HG02840 (cell line): ENCODE measurements at regions not wholly inside any gene's neighbourhood (a gene's known extent, or its start where the extent isn't known, plus 50 kb on each side); places are given as distances from the start of the nearest gene placed in this dataset.
"Not testable (repeated sequence)": the region's sequence is repeated elsewhere in the genome, so short reads cannot be mapped to it uniquely, and the experiment has no call there.

Source experiments
- ATAC-seq: cut with Tn5 transposase; IDR thresholded peaks from one replicate; pipeline ENCODE4 v1.9.1; 2021; ENCODE audit warnings: mild to moderate bottlenecking, moderate library complexity, moderate number of reproducible peaks; ENCODE audit not compliant: unreplicated experiment, low FRiP score

DNA sequence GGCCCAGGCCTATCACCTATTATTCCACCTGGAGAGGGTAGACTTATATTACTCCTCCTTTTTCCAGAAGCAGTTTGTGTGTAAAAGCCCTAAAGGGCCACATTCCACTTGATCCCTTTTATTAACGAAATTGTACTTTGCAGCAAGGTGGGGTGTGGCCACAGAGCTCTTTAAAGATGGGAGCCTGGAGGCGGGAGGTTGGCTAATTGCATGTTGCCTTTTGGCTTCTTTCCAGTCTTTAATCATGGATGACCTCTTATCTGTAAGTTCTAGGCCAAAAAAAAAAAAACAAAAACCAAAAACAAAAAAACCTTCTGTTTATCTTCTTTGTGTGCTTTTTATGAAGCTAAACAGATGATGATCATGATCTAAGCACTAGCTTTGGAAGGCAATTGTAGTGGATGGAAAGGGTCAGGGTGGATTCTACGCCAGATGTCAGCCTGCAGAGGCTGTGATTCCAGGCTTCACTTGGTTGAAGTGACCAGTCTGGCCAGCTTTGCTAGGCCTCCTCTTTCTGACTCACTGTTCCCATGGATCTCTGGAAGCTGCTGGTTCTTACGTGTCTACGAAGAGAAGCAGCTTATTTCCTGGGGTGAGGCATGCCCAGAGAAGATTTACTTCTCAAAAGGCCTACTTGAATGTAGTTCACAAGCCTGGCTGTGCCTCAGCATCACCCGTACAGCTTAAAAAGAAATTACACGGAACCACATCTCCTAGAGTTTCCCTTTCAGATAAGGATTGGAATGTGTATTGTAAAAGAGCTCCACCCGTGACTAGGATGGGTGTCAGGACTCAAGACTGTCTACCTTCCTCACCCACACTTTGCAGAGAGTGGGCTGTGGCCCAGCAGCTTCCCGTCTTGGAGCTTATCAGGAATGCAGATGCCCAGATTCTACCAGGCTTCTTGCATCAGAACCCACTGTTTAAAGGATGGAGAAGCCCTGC is 330.9 kb upstream of the C2CD4B start:
- no peak for ATAC-seq

DNA sequence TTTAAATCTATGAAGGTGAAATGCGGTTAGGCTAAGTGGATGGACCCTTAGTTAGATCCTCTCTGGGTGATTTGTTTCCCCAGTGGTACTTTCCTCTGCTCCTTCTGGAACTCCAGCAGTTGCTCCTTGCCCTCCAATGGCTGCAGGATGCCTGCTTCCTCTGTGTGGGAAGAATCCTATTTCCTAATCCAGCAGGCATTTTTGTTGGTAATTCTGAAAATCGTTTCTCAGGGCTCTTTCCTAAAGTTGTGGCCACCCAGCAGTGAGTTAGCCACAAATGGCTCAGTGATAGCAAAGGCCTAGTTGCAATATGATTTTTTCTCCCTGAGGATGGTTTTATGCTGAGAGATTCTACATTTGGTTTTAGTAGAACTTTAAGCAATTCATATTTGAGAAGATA is 332.3 kb upstream of the C2CD4B start:
- ATAC-seq, result no peak

DNA sequence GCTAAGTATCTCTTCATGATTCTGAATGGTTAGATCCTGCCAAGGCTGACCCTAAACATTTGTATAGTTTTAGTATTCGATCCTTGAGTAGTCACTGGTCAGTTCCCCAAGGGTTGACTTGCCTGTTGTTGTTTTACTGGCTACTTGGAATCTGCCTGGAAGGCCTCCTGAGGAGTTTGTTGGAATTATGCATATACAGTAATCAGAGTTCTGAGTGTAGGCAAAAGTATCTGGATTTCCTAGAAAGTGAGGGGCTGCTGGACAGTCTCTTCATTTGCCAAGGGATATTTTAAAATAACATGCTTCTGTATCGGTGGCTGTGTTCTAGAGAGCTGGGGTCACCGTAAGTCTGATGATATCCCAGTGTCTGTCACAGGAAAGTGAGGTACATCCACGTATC is 333.2 kb upstream of the C2CD4B start:
- no peak for ATAC-seq

DNA sequence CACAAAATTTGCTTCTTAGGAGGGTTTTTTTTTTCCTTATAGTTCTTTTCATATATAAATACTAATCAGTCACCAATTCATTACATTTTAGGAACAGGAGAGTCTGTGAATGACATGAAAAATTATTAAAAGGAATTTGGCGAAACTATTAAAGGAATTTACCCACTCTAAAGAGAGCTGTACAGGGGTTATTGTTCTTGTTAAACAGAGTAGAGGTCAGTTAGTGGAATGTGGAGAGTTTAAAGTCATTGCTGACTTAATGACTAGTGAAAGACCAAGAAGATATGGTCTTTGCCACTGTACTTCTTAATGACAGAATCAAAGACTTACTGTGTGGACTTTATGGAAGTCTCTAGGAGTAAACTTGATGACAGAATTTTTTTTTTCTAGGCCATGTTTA is 333.6 kb upstream of the C2CD4B start:
- ATAC-seq, result no peak

DNA sequence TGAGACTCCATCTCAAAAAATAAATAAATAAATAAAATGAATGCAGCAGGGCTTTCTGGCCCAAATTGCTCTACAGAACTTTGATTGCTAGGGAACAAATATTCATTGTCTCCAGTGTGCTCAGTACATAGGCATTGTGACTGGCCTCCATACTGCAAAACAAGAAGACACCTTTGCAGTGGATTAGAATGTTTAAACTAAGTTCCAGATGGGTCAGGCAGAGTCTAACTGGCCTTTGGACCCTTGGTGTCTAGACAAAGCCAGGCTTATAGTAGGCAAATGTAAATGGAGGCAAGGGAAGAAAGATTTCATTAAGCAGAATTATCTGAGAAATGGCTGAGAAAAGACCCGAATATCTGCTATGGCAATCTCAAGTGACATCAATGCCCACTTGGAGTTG is 335.2 kb upstream of the C2CD4B start:
- no peak for ATAC-seq

DNA sequence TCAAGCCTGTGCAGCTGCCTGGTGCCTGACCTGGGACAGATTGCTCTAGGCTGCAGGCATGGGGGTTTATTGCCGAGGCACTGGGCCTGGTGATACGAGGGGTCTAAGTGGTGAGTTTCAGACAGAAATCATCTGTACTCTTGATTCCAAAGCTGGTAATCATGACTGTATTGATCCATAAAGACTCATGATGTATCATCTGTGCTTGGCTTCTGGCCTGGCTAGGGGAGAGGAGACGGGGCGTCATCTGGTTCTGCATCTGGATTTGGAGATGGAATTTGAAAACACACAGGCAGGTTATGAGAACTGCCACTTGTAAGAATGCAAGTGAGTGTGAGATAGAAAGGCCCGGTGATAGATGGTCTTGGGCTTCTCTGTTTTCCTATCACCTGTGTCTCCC is 337.4 kb upstream of the C2CD4B start:
- ATAC-seq, result no peak

DNA sequence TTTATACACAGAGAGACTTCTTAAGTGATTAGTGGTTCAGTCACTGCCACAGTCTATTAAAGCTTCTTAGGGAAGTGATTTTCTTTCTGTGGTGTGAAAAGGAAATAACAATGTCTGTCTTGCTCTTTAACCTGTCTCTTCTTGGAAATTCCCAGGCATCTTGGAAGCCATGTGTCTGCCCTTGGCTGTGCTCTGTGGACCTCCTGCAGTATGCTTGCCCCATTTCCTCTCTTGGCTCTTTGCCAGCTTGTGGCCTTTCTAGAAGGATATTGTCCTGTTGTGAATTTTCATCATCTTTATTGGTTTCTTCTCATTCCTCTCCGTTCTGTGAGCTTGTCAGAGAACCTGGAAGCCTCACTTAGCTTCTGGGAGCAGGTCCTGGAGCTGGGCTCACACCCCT is 338.4 kb upstream of the C2CD4B start:
- no peak for ATAC-seq

DNA sequence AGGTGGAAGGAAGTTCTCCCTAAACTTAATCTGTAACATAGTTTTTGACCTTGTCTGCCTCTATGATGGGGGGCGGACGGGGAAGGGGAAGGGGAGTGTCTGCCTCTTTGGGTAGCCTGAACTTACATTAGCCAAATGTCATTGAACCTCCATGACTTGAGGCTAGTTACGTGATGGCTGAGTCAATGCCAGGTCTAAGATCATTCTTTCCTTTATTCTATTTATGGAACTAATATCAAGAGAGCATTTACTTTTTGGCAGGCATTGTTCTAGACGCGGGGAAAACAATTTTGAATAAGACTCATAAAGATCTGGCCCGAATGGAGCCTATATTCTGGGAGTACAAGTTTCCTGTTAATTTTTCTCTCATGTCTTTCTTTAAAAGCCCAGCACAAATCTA is 340.7 kb upstream of the C2CD4B start:
- no peak for ATAC-seq

DNA sequence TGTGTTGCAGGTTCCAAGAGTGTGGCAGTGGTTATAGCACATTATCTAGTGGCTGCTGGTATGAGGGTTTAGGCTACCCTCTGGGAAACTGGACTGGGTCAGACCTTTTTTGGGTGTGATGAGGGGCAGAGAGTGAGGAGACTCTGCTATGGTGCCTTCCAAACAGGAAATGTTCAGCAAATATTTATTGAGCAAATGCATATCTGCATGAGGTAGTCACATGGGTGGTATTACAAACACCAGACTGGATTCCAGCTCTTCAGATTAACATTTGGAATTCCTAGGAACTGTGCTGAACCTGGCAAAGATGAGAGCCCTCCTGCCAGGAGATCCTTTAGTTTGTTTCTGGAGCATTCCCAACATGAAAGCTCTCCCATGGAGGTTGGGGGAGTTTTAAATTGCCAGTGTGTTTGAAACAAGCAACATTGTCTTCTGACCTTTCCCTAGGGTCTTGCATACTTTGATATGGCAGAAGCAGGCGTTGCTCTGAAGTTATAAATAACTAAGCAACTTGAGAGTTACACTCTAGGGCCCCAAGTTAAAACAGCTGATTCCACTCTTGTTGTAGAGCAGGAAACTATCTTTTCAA is 341.2 kb upstream of the C2CD4B start:
- no peak for ATAC-seq

DNA sequence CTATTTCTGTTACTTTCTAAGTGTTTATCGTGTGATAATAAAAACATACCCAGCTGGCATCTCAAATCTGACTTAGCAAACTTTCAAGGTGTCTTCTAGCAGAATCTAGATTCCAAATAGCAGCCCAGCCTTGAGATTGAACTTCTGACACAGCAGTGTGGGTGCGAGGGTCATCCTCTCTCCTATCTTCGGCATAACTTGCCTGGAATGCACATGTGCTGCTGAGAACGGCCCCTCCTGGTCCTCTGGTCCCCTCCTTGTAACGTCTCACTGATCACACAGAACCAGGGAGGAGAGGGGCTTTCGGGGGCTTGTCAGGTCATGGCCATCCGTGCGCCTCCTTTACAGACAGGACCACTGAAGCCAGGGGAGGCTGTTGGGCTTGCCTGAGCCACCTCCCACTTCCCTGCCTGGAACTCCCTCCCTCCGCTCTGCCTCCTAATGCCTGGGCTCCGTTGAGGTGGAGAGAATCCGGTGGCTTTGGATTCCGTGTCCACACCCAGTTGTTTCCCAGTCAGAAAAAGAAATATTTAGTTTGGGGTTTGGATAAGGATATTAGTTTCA is 344.4 kb upstream of the C2CD4B start:
- ATAC-seq, result no peak

DNA sequence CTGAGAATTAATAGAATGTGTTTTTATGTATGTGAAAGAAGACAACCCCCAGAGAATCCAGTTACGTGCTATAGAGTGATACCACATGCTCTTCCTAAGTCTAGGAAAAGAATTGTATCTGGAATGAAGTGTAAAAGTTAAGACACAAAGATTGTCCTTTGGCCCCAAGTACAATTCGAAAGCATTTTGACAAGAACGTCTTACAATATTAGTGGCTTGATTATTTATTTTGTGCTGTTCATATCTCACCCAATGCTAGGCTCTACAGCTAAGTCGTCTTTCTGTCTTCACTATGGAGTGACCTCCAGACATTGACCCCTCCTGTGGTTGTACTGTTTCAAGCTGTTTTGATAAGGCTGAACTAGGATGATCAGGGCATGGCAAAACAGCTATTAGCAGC is 345.7 kb upstream of the C2CD4B start:
- ATAC-seq, result no peak

DNA sequence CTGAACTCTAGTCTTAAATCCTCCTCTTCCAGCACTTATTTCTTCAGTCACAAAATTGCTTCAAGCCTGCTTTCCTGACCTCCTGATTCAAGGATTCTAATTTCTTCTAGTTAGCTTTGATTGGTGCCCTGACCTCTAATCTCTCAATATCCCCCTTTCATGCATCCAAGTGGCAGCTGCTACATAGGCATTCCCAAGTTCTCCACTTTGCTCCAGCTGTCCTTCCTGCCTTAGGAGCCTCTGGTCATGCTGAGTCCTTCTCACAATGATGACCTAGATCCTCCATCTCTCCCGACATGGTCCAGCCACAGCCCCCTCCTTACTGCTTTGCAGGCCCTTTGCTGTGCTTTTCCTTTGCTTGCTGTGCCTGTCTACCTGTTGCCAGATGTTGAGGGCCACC is 347.8 kb upstream of the C2CD4B start:
- no peak for ATAC-seq

DNA sequence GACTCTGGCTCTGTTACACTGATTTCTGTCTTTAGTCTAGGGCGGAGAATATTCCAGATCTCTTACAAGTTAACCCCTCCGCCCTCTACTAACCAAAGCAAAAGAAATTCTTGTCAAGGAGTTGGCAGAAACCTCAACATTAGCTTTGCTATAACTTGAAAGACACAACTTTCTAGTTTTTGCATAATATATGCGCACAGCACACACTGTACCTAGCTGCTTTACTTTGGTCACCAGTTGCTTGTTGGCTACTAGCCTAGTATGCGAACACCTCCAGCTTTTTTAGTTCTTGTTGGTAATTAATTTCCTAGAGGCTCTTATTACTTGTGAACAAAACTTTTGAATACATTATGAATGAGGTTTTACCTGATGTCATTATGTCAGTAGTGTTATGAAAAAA is 348.8 kb upstream of the C2CD4B start:
- no peak for ATAC-seq

DNA sequence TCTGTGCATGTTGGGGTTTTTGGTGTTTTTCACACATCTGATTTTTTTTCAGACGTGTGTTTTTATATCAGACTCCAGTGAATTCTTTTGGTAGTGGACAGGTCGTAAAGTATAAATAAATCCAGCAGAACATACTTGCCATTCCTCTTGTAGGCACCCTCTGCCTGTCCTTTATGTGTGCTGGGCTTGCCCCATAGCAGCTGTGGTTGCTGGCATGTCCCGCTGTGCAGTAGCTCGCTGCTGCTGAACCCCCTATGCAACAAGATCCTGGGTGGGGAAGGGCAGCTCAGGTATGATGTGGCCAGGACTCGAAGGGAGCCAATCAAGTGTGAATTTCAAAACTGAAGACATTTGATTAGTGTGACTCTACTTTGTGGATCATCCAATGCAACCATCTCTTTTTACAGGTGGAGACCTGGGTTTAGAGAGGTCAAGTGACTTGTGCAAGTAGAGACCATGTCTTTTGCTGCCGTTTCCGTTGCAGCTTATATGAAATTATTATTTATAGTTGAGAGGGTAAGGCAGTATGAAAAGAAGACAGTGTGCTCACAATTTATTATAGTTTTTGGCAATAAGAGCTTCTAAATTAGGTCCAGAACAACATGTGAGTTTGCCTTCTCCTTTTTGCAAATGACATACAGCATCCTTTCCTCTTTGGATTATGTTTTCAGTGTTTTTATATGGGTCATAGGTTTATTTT is 350.8 kb upstream of the C2CD4B start:
- ATAC-seq, result no peak

DNA sequence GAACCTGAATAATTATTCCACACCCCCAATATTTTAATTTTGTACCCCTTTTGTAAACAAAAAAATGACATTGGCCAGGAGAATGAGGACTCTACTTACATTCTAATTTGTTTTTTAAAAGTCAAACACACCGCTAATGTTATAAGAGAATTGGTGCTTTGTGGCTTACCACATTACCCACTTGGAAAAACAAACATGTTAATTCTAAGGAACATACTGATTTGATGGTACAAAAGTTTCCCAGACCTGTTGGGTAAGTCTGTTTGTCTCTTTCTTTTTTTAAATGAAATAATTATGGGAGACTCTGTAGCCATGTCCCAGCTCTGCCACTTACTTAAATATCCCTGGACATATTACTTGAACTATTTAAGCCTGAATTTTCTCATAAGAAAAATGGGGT is 352.5 kb upstream of the C2CD4B start:
- no peak for ATAC-seq

DNA sequence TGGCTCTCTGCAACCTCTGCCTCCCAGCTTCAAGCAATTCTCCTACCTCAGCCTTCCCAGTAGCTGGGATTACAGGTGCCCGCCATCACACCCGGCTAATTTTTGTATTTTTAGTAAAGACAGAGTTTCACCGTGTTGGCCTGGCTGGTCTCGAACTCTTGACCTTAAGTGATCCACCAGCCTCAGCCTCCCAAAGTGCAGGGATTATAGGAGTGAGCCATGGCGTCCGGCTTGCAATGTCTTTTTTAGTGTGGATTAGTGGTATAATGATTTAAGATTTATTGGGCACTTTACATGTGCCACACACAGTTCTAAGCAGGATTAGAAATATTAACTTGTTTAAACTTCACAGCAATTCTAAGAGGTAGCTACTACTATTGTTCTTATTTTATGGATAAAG is 353.6 kb upstream of the C2CD4B start:
- not testable (repeated sequence) for ATAC-seq

DNA sequence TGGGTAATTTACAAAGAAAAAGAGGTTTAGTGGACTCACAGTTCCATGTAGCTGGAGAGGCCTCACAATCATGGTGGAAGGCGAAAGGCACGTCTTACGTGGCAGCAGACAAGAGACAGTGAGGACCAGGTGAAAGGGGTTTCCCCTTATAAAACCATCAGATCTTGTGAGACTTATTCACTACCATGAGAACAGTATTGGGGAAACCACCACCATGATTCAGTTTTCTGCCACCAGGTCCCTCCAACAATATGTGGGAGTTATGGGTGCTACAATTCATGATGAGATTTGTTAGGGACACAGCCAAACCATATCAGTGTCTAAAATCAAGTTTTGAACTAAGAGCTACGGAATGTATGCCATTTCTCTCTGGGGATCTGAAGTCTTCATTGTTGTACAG is 354.8 kb upstream of the C2CD4B start:
- ATAC-seq, result no peak

DNA sequence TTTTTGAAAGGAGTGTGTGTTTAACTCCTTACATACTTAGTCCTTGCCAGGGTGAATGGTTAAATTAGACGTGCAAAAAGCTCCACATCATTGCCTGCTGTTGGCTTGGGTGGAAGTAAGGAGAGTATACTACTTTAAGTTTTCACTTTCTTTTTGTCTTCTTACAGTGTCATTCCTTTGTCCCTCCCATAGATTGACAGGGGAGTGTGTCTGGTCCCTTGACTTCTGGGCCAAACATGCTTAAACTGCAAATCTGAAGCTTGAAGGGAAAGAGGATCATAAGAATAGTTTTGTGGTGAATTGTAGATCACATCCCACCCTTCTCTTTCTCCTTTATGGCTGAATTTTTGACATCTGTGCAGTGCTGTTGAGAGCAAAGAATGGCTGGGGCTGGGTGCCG is 355.8 kb upstream of the C2CD4B start:
- ATAC-seq, result no peak

DNA sequence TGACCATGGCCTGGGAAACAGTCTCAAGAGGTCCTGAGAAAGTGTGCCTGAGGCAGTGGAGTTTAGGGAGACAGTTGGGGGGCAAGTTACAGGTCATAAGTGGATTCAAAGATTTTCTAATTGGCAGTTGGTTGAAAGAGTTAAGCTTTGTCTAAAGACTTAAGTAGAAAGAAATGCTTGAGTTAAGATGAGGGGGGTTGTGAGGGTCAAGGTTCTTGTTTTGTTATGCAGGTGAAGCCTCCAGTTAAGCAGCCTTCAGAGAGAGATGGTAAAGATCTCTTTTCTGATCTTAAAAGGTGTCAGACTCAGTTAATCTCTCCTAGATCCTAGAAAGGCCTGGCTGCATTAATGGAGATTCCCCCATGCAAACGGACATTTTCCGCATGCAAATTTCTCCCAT is 356.3 kb upstream of the C2CD4B start:
- no peak for ATAC-seq

DNA sequence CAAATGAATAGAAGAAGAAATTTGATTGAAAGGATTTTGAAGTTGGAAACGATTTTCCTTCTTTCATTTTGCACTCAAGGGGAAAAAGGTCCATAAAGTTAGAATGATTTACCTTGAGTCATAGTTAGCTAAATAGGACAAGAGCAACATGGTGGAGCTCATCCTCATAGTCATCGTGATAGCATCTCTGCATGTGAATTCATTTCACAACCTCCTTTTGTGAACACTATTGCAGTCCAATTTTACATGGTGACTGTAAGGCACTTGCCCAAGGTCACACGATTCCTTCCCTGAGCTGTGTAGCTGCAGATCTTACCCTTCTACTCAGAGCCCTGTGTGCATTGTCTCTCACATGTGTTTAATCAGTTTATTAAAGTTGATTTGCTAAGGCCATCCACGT is 359.8 kb upstream of the C2CD4B start:
- no peak for ATAC-seq

DNA sequence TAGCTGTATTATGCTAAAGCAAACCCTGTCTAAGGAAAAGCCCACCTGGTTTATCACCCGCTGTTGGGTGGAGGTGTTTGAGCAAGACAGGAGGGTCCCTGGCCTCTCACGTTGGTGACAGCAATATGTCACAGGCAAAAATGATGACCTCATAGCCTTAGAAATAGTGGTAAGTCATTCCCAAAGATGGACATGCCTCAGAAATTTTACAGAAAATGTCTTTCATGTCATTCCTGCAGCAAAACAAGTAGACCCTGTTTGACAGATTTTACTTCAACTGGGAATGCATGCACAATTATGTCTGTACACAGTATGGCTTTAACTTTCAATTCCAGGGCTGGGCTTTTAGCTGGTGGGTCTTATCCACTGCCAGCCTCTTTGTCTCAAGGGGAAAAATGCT is 362.3 kb upstream of the C2CD4B start:
- no peak for ATAC-seq
